Cardiac septum (tissue), 1 donor: ENCODE measurements at regions not wholly inside any gene's neighbourhood (a gene's known extent, or its start where the extent isn't known, plus 50 kb on each side); places are given as distances from the start of the nearest gene placed in this dataset.
A peak's percentile ranks its signal among the peaks of the same experiment; 100 is the strongest.

Experiments
- DNase-seq: peaks from one replicate; pipeline ENCODE4 v3.0.0-alpha.2; 2020; ENCODE audit warnings: low spot score
- intact Hi-C: fragments of 100-400 bp; cut with DNase I; formaldehyde crosslinking; loops from one replicate; pipeline ENCODE4 v1.14.0; 2022
- donor health status: DM: no; HTN: no; CAD: no.

DNA sequence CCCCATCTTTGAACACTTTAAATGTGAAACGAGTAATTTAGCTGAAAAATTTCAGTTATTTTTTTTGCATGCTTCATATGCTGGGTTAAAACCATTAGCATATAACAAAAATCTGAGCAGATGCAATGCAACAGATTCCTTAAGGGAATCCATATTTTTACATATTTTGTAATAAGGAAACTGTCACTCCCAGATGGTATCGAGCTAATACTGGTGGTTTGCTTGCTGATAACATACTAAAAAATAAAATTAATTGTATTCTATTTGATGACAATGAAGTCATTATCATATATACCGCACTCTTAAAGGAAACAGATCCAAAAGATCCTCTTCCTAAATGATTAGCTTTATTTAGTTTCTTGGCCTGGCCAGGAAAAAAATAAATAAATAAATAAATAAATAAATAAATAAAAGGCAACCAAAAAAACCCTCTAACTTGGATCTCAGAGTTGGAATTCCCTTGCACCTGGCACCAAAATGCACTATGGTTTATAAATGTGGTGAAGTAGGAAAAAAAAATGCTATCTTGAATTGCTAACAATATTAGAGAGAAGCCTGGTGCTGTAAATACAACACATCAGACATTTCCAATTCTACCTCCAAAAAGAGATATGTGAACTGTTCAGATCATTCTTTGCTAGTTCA is 503.2 kb upstream of the ARRDC4 start:
- DNase-seq, result no peak
- intact Hi-C loops, result no loop called here

DNA sequence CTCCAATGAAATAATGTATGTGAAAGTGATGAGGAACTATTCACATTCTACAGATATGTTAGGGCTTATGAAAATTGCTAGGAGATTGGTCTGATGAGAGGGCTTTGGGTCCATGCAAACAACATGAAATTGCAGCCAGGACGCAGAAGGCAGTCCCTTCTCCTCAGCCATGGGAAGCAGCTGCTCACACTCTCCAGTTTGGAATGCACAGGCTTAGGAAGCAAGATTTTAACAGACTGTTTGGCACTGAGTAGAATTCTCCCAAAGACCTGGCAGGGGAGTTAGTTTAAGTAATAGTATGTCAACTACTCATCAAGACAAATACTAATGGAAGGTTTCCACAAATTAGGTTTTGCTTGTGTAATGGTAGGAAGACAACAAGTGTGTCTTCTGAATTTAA is 500.7 kb upstream of the ARRDC4 start:
- intact Hi-C loops, result no loop called here
- DNase-seq, result no peak

DNA sequence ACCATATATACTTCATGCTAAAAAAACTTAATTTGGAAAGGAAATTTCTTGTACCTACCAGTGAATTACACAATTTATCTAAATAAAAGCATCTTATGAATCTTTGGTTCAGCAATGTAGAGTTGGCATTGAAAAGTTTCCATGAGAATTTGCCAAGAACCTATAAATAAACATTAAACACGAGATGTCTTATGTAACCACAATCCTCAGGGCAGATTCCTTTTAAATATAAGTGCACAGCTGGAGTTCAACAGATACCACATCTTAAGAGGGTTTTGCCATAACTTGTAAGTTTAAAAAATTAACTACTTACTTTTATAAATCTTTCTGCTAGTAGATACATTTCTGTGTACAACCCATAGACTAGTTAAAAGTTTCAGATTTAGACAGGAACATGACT is 499.3 kb upstream of the ARRDC4 start:
- intact Hi-C loops, result no loop called here
- no peak for DNase-seq

DNA sequence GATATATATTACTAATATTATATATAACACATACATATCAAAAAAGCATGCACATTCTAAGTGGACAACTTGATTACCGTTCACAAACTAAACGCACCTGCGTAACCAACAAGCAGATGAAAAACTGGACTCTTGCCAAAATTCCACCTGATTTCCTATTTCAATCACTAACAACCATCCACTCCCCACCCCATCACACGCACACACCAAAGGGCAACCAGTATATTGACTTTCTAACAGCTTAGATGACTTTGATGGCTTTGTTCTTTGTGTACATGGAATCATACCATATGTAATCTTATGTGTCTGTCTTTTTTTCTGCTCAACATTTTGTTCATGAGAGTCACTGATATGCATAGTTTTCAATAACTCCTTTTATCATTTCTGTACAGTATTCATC is 496.8 kb upstream of the ARRDC4 start:
- DNase-seq, result no peak
- intact Hi-C loops, result no loop called here

DNA sequence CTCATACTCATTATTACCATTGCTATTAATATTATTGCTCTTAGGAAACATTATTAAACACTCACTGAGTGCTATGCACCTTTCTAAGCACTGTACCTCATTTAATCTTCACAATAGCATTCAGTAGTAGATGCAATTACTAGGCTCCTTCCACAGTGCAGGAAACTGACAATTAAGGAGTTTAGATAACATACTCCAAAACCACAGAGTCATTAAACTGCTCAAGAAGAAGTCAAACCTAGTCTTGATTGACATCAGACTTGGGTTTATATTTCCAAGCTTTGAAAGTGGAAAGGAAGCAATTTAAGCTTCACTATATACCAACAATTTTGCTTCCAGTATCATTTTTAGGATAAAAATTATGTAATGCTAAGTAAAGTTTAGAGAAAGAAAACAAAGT is 490.1 kb upstream of the ARRDC4 start:
- intact Hi-C loops, result no loop called here
- DNase-seq, result no peak

DNA sequence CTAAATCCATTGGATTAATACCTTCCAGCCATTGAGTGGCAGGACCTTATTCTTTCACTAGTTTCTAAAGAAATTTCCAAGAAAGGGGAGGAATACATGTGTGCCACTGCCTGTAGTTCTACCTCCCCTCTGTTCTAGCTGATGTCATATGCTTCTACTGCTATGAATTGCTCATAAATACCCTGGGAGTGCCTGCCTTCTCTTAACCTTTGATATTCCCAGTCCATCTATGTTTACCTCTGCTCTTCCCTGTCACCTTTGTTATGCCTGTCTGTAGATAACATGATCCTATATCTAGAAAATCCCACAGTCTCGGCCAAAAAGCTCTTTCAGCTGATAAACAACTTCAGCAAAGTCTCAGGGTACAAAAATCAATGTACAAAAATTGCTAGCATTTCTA is 486.9 kb upstream of the ARRDC4 start:
- no peak for DNase-seq
- intact Hi-C loops, result no loop called here

DNA sequence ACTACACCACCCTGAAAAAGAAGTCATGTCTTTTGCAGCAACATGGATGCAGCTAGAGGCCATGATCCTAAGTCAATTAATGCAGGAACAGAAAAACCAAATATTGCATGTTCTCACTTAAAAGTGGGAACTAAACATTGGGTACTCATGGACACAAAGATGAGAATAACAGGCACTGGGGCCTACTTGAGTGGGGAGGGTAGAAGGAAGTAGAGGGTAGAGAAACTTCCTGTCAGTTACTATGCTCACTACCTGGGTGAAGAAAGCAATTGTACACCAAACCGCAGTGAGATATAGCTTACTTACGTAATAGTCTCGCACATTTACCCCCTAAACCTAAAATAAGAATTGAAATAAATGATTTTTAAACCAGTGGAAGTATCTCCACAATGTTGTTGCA is 480.5 kb upstream of the ARRDC4 start:
- intact Hi-C loops, result no loop called here
- no peak for DNase-seq

DNA sequence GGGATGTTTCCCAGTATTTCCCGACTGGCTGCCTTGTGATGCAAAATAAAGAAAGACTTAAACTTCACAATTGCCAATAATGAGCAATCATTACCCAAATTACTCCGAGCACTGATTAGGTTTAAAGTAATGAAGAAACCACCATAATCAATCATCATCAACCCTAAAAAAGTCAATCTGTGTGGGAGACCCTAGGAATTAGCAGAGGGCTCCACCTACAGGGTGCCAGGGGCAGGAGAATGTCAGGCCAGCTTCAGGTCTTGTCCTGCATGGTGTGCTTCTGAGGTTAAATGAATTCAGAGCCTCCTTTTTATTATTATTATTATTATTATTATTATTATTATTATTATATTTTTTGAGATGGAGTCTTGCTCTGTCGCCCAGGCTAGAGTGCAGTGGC is 478.0 kb upstream of the ARRDC4 start:
- DNase-seq, result no peak
- intact Hi-C loops, result no loop called here

DNA sequence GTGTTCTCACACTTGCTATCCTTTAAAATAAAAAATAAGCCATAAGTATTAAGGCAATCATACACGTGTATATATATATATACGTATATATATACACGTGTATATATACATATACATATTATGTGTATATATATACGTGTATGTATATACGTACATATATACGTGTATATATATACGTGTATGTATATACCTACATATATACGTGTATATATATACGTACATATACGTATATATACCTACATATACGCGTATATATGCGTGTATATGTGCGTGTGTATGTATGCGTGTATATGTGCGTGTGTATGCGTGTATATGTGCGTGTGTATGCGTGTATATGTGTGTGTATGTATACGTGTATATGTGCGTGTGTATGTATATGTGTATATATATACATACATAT is 477.3 kb upstream of the ARRDC4 start:
- intact Hi-C loops, result no loop called here

DNA sequence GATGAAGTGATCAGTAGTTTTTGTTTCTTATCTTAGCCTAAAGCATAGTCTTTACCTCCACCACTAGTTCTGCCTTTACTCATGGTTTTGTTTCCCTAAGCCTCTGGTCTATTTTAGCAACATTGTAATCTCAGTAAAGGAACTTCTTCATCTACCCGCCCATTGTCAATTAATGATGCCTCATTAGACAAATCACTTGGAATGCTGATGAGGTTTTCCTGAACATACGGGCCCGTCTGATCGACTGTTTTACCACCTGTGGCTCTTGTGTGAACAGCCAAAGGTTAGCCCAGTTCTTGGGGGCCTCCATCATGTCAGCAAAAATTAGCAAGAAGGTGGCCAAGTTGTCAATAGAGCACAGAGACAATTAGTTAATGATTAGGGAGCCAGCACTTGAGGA is 470.1 kb upstream of the ARRDC4 start:
- DNase-seq, result no peak
- intact Hi-C loops, result no loop called here

More for the DNA sequence above, 477.3 kb upstream of the ARRDC4 start:
- no peak for DNase-seq

DNA sequence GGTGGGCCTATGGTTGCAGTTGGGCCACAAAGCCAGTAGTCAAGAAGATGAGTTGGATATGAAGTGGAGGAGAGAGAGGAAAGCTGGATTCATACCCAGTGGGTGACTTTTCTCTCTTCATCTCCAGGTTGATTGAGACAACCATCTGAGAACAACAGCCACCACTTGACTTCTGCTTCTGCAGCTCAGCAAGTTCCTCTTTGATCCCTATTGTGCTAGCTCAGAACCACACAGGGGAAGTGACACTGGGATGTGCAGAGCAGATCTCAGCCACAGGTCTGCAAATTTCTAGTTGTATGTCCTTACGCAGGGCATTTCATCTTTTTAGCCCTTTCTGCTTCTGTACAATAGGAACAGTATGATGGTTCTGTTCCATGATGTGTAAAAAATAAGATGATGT is 459.2 kb upstream of the ARRDC4 start:
- no peak for DNase-seq
- intact Hi-C loops, result no loop called here

DNA sequence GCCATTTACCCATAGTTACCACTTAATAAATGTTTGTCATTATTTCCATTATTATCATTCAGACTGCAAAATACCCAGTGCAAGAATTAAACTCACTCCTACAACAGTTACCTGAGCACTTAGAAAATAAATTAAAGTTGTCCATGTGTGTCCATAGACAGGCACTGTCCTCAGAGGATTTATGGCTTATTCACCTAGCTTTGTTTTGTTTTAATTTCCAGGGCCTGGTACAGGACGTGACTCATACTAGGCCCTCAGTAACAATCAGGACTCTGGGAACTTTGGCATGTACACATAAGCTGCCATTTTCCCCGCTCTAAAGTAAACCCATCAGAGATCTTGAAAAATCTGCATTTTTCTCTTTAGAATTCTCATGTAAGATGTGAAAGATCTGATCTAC is 458.5 kb upstream of the ARRDC4 start:
- intact Hi-C loops, result no loop called here

DNA sequence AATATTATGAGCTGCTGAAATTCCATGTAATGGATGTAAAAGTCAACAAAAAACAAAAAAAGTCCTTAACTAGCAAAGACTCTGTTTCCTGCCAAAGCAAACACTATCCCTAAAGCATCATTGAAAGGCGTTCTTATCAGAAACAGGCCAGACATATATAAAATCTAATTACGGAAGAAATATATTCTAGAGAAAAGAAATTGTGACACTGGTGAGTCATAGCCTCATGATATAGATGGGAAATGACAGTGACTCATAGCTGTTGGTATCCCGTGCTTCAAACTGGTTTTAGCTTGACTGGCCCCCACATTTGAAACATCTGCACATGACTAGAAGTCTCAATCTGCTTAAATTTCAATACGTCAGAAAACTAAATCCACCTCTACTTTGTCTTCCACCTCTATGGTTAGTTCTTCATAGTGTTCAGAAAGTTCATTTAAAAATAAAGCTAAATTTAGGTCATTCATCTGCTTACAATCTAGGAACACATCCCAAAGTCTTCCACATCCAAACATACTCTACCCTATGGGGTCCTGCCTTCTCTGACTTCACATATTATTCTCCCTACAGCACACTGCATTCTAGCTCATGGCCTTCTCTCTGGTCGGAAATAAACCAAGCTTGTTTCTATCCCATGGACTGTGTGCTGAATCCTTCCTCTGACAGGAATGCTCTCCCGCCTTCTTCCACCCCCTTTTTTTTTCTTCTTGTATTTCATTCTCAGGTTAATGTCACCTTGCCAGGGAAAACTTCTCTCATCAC is 456.3 kb upstream of the ARRDC4 start:
- DNase-seq, result no peak

More for the DNA sequence above, 458.5 kb upstream of the ARRDC4 start:
- DNase-seq, result no peak

DNA sequence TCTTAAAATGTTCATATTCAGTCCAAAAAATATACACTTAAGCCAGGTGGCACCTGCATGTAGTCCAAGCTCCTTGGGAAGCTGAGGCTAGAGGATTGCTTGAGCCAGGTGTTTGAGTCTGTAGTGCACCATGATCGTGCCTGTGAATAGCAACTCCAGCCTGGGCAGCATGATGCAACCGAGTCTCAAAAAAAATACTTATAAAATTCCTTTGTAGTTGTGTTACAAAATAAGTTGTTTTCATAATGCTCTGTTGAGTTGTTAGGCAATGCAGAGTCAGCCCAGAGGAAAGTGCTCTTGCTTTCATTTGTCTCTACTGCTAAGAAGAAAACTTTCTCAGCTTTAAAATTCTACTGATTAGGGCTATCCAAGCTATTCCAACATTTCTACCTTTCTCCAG is 442.8 kb upstream of the ARRDC4 start:
- intact Hi-C loops, result no loop called here
- no peak for DNase-seq

More for the DNA sequence above, 456.3 kb upstream of the ARRDC4 start:
- intact Hi-C loops, result no loop called here

DNA sequence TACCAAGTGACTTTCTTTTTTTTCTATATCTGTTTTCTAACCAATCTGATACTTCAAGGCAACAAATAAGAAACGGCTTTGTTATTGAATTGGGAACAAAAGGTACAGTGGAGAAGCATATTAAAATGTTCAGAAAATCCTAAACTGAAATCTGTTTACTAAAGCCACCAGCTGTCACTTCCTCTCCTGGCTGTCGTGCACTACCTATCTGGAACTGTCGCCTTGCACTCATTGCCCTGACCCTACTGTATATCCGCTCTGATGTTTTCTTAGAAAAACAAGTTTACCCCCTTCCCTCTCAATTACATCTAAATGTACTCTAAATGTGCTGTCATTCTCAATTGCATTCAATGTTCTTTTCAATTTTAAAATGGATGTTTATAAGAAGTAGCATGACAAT is 439.8 kb upstream of the ARRDC4 start:
- intact Hi-C loops, result loop anchor here (5.0 kb wide), 1 partner anchor 172 kb away; no protein-coding TSS in a partner anchor
- no peak for DNase-seq

DNA sequence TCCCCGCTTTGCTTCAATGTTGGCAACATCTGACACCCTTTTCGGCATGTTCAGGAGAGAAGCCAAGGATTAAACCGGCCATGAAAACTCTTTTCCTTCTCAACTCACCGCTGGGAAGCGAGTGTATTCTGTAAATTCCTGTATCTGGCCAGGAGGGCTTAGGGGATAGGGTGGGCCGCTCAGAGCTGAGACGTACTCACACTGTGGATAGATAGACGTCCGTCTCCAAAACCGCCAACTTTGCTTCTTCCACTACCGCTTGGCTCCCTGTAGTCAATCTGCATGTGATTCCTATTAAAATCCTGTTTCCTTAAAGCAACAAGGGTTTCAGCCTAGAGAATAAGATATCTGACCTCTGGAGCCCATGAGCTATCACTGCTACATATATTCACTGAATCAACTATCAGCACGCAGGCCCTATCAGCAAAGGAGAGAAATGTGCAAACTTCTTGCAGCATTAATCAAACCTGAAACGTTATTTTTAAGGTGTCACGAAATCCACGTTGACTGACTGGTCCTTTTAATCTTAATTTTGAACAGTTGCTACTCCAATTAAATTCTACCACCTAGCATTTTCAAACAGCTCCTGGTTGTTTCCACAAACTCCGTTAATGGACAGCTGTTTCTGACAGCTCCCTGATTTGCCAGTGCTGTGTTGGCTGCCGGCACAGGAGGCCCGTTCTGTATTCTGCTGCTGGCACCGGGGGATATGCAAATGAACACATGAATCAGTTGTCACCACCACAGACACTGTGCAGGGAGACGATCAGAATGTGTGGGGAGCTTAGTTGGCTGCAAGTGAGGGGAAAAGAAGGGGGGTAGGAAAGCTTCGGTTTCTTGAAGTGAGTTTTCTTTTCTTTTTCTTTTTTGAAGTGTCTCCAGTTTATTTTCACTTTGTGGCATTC is 438.9 kb upstream of the ARRDC4 start:
- DNase-seq, result peak; percentile 83
- intact Hi-C loops, result loop anchor here (5.0 kb wide), 1 partner anchor 171 kb away; no protein-coding TSS in a partner anchor

DNA sequence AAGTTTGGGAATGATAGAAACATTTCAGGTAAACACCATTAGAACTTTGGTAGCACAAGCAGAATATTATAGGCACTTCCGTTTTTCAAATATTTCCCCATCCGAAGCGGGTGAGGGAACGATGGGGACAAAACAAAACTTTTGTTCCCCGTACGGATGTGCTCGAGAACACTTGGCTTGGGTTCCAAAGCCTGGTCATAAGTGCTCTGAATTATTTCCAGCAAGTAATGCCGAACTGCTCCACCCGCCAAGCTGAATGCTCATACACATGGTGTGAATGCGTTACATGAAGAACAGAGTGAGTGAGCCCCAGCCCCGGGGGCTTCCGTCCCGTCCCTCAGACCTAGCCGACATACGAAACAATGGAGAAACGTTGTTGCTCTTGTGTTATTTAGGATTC is 438.2 kb upstream of the ARRDC4 start:
- intact Hi-C loops, result loop anchor here (5.0 kb wide), 1 partner anchor 170 kb away; no protein-coding TSS in a partner anchor
- DNase-seq, result no peak

DNA sequence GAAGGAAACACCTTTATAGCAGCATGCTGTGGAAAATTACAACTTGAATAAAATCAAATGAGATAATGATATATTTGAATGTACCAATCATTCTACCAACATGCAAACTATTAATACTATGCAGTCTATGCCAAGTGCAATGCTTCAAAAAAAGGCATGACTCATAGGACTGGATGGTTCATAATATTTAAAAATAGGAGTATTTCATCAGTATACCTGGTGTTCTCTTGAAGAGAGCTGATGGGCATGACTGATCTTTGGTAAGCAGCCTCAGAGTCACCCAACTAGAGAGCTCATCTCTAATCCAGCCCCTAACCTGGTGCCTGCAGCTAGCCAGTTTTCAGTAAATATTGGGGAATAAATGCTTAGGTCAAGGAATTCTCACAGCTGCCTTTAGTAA is 434.7 kb upstream of the ARRDC4 start:
- DNase-seq, result no peak
- intact Hi-C loops, result no loop called here

DNA sequence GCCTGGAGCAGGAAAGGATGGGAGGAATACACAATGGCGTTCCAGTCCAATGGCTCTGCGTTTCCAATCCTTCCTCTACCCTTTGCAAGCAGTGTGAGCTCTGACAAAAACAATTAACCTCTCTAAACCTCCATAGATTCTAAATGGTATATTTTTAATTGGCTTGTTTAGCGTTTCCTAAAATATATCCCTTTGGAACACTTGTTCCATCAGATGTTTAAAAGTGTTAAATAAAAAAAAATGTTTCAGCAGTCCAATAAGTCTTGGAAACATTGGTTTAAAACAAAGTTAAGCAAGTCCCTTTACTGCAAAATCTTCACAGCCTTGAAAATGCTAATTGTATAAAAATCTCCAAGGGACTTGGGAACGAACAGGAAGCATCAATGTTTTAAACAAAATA is 432.3 kb upstream of the ARRDC4 start:
- intact Hi-C loops, result no loop called here
- DNase-seq, result no peak

DNA sequence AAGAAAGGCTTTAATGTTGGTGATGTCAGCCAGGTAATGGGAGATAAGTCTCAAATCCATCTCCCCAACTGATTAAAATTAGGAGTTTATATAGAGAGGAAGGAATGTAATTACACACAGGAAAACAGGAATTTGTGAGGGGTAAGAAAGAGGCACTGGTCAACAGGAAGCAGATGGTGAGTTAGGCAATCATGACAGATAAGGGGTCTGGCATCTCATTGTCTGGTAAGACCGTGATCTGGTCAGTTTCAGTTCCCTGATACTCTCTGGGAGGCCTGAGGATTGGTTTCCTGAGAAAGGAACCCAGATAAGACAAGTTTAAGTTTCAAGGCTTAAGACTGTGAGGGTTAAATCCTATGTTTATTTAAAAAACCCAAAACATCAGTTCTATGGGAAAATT is 414.7 kb upstream of the ARRDC4 start:
- DNase-seq, result no peak
- intact Hi-C loops, result no loop called here
